ENCODE measurements at regions not wholly inside any gene's neighbourhood (a gene's known extent, or its start where the extent isn't known, plus 50 kb on each side); places are given as distances from the start of the nearest gene placed in this dataset.

- Histone ChIP-seq H3K9ac (ENCODE audit: extremely low read depth, insufficient read length, low read length) (no peak overlapping the region), H3K9me3 (ENCODE audit: control insufficient read depth, low read depth, low read length) (no peaks in the 10 kb centered on the region), H3T11ph (ENCODE audit: low read length) (no peak overlapping the region), H2BK15ac (ENCODE audit: low read depth, low read length) (no peak overlapping the region), H4K5ac (ENCODE audit: insufficient read length, low read depth, low read length) (no peak overlapping the region), H2BK12ac (ENCODE audit: insufficient read length, low read depth, low read length) (no peak overlapping the region), H3K23ac (ENCODE audit: insufficient read length, low read depth, low read length) (no peak overlapping the region), H4K91ac (ENCODE audit: insufficient read length, low read depth, low read length) (no peak overlapping the region), H2BK20ac (ENCODE audit: low read depth, low read length, poor library complexity, severe bottlenecking) (no peak overlapping the region), H2BK120ac (ENCODE audit: low read depth, low read length, poor library complexity, severe bottlenecking) (no peak overlapping the region), H2AFZ (ENCODE audit: low read length) (no peak overlapping the region), H2AK5ac (ENCODE audit: insufficient read length, low read length) (no peak overlapping the region), H2BK5ac (ENCODE audit: insufficient read length, low read length) (no peak overlapping the region), H3K27me3 (ENCODE audit: insufficient read depth, low read length) (no peaks in the 10 kb centered on the region; the same call in 1 of the 2 replicates), H3K4me1 (ENCODE audit: insufficient read depth, low read length) (no peaks in the 10 kb centered on the region), H3K18ac (ENCODE audit: insufficient read length, low read depth, low read length) (no peak overlapping the region), H3K4ac (ENCODE audit: low read depth, low read length) (no peak overlapping the region), H3K23me2 (ENCODE audit: insufficient read length, low read depth, low read length, poor library complexity, severe bottlenecking) (no peaks in the 10 kb centered on the region), H3K56ac (ENCODE audit: insufficient read length, low read depth, low read length) (no peak overlapping the region), H3K79me2 (ENCODE audit: insufficient read depth, low read length) (no peaks in the 10 kb centered on the region), H4K20me1 (ENCODE audit: control insufficient read depth, insufficient read depth, insufficient read length) (no peaks in the 10 kb centered on the region), H3K79me1 (ENCODE audit: insufficient read depth, low read depth, low read length, poor library complexity, severe bottlenecking) (no peaks in the 10 kb centered on the region), H3K4me2 (ENCODE audit: insufficient read depth, insufficient read length, low read length) (no peak overlapping the region), H3K27ac (ENCODE audit: insufficient read length, low read depth, low read length) (no peak overlapping the region), H3K14ac (ENCODE audit: insufficient read depth, low read length) (no peak overlapping the region), H4K8ac (replicated peaks; ENCODE audit: insufficient read length, low read depth, low read length) (no peak overlapping the region)
- peaks cover 0 to 8% (median 0%) of the 10 kb centered on the region in 3 experiments; a peak in 2 of 7 replicates for H3K36me3 Mint-ChIP-seq (ENCODE audit: insufficient read depth in 1 of 3, low read depth in 3 of 3)
- no peak overlapping the region for H3K27ac Mint-ChIP-seq
- TF ChIP-seq CTCF (conservative IDR thresholded peaks at IDR 0.05), result no peak
- no peaks in the 10 kb centered on the region for H3K4me1 Mint-ChIP-seq
- H3K9me3 Mint-ChIP-seq, result peaks cover 6% of the 10 kb centered on the region in 2 experiments; a peak in 3 of 5 replicates
- DNase-seq, result no peak
- no peak overlapping the region for H3K4me3 Mint-ChIP-seq
- H3K27me3 Mint-ChIP-seq (ENCODE audit: low read depth), result no peaks in the 10 kb centered on the region
Measured at GRCh38 chr2:212854116-212854515, 297.3 kb downstream of the IKZF2 start.
